Liver (tissue), 8 donors: ENCODE measurements at regions not wholly inside any gene's neighbourhood (a gene's known extent, or its start where the extent isn't known, plus 50 kb on each side); places are given as distances from the start of the nearest gene placed in this dataset.
A peak's percentile ranks its signal among the peaks of the same experiment; 100 is the strongest.

Experiments used
- DNase-seq: peaks from one replicate; pipeline ENCODE4 v3.0.0-alpha.2; 2017; ENCODE audit warnings: low spot score
- H3K27ac ChIP-seq, 2 donors: one replicate each; pipeline ENCODE4 v1.7.0; 2013; ENCODE audit warnings: inconsistent platforms in 2 of 2, low read length in 2 of 2, control low read depth in 1 of 2, low read depth in 1 of 2, mild to moderate bottlenecking in 1 of 2
- H3K27me3 ChIP-seq, 4 donors: one replicate each; pipeline versions ENCODE4 v1.6.1 to v1.7.0; 2013; ENCODE audit warnings: low read length in 3 of 4, inconsistent platforms in 1 of 4, mild to moderate bottlenecking in 1 of 4, moderate library complexity in 1 of 4; ENCODE audit not compliant: control insufficient read depth in 4 of 4, insufficient read depth in 4 of 4
- H3K36me3 ChIP-seq, 4 donors: one replicate each; pipeline versions ENCODE4 v1.6.1 to v1.7.0; 2013; ENCODE audit warnings: low read length in 3 of 4, mild to moderate bottlenecking in 3 of 4, low read depth in 1 of 4, moderate library complexity in 1 of 4; ENCODE audit not compliant: control insufficient read depth in 4 of 4, insufficient read depth in 3 of 4
- H3K4me1 ChIP-seq, 4 donors: one replicate each; pipeline versions ENCODE4 v1.6.1 to v1.7.0; 2013; ENCODE audit warnings: low read length in 3 of 4, mild to moderate bottlenecking in 3 of 4, moderate library complexity in 1 of 4; ENCODE audit not compliant: control insufficient read depth in 4 of 4, insufficient read depth in 4 of 4
- H3K4me3 ChIP-seq, 3 donors: one replicate each; pipeline versions ENCODE4 v1.6.1 to v1.7.0; 2013; ENCODE audit warnings: low read length in 3 of 3, control low read depth in 1 of 3, low read depth in 1 of 3, mild to moderate bottlenecking in 1 of 3
- H3K9ac ChIP-seq, 2 donors: one replicate each; pipeline ENCODE4 v1.7.0; 2013; ENCODE audit warnings: low read length in 2 of 2, mild to moderate bottlenecking in 2 of 2, moderate library complexity in 2 of 2, control low read depth in 1 of 2, low read depth in 1 of 2
- H3K9me3 ChIP-seq, 4 donors: one replicate each; pipeline versions ENCODE4 v1.6.1 to v1.7.0; 2013; ENCODE audit warnings: low read length in 3 of 4; ENCODE audit not compliant: control insufficient read depth in 4 of 4
- ATF3 ChIP-seq: IDR thresholded peaks from 2 replicates; pipeline ENCODE4 v1.6.1; 2016; ENCODE audit warnings: antibody characterized with exemption
- CTCF ChIP-seq: fragments of 150-350 bp; IDR thresholded peaks from 2 replicates; pipeline ENCODE4 v1.5.1; 2017; ENCODE audit warnings: improper control_type of control experiment, low read depth, low read length; ENCODE audit not compliant: missing input control
- EGR1 ChIP-seq, 2 donors: IDR thresholded peaks; 2 replicates each; pipeline ENCODE4 v1.6.1; 2016 to 2018; ENCODE audit warnings: antibody characterized with exemption in 2 of 2, low read depth in 2 of 2
- FOXA1 ChIP-seq: IDR thresholded peaks from 2 replicates; pipeline ENCODE4 v1.6.1; 2016; ENCODE audit warnings: antibody characterized with exemption
- FOXA2 ChIP-seq: IDR thresholded peaks from 2 replicates; pipeline ENCODE4 v1.6.1; 2016; ENCODE audit warnings: antibody characterized with exemption
- GABPA ChIP-seq, 2 donors: IDR thresholded peaks in 1 of 2; conservative IDR thresholded peaks in 1 of 2; 2 replicates each; pipeline ENCODE4 v1.6.1; 2016; ENCODE audit warnings: antibody characterized with exemption in 2 of 2, mild to moderate bottlenecking in 1 of 2, moderate library complexity in 1 of 2
- HNF4A ChIP-seq, 2 donors: conservative IDR thresholded peaks; 2 replicates each; pipeline ENCODE4 v1.6.1; 2016; ENCODE audit warnings: antibody characterized with exemption in 2 of 2, mild to moderate bottlenecking in 2 of 2
- HNF4G ChIP-seq: IDR thresholded peaks from 2 replicates; pipeline ENCODE4 v1.6.1; 2016; ENCODE audit warnings: antibody characterized with exemption
- JUND ChIP-seq, 2 donors: IDR thresholded peaks; 2 replicates each; pipeline ENCODE4 v1.6.1; 2016; ENCODE audit warnings: antibody characterized with exemption in 2 of 2
- MAX ChIP-seq: IDR thresholded peaks from 2 replicates; pipeline ENCODE4 v1.6.1; 2016; ENCODE audit warnings: antibody characterized with exemption
- NR2F2 ChIP-seq: IDR thresholded peaks from 2 replicates; pipeline ENCODE4 v1.6.1; 2016; ENCODE audit warnings: antibody characterized with exemption
- RAD21 ChIP-seq, 2 donors: IDR thresholded peaks; 2 replicates each; pipeline ENCODE4 v1.6.1; 2016; ENCODE audit warnings: antibody characterized with exemption in 2 of 2, mild to moderate bottlenecking in 2 of 2
- RXRA ChIP-seq, 2 donors: IDR thresholded peaks; 2 replicates each; pipeline ENCODE4 v1.6.1; 2017 to 2018; ENCODE audit warnings: antibody characterized with exemption in 2 of 2, mild to moderate bottlenecking in 1 of 2
- SP1 ChIP-seq: IDR thresholded peaks from 2 replicates; pipeline ENCODE4 v1.6.1; 2018; ENCODE audit warnings: antibody characterized with exemption, mild to moderate bottlenecking
- TAF1 ChIP-seq: conservative IDR thresholded peaks from 2 replicates; pipeline ENCODE4 v1.6.1; 2016; ENCODE audit warnings: antibody characterized with exemption, mild to moderate bottlenecking
- YY1 ChIP-seq: IDR thresholded peaks from 2 replicates; pipeline ENCODE4 v1.6.1; 2016; ENCODE audit warnings: antibody characterized with exemption, mild to moderate bottlenecking
- WGBS: extraction: QIAGEN DNeasy Blood & Tissue Kit; methylation state at CpG from one replicate; pipeline ENCODE4 v1.1.7; 2013; 5-methylcytosine and 5-hydroxymethylcytosine counted together
- TF ChIP-seq, protein P1 (sequence below): IDR thresholded peaks from 2 replicates; pipeline ENCODE4 v1.6.1; 2016; ENCODE audit warnings: antibody characterized with exemption, mild to moderate bottlenecking
- TF ChIP-seq, protein P2 (sequence below): IDR thresholded peaks from 2 replicates; pipeline ENCODE4 v1.6.1; 2016; ENCODE audit warnings: antibody characterized with exemption
- donor health status: healthy.
- donor health status: healthy.
- donor health status: healthy.
- donor health status: healthy.
- donor health status: healthy.

- no peak for DNase-seq
- peak overlapping the region in 1 of 2 donors; percentile 80 for H3K9ac ChIP-seq
- TF ChIP-seq MAX = peak; percentile 96
- peak; percentile 50 for TF ChIP-seq ATF3
- TF ChIP-seq, protein P1, sequence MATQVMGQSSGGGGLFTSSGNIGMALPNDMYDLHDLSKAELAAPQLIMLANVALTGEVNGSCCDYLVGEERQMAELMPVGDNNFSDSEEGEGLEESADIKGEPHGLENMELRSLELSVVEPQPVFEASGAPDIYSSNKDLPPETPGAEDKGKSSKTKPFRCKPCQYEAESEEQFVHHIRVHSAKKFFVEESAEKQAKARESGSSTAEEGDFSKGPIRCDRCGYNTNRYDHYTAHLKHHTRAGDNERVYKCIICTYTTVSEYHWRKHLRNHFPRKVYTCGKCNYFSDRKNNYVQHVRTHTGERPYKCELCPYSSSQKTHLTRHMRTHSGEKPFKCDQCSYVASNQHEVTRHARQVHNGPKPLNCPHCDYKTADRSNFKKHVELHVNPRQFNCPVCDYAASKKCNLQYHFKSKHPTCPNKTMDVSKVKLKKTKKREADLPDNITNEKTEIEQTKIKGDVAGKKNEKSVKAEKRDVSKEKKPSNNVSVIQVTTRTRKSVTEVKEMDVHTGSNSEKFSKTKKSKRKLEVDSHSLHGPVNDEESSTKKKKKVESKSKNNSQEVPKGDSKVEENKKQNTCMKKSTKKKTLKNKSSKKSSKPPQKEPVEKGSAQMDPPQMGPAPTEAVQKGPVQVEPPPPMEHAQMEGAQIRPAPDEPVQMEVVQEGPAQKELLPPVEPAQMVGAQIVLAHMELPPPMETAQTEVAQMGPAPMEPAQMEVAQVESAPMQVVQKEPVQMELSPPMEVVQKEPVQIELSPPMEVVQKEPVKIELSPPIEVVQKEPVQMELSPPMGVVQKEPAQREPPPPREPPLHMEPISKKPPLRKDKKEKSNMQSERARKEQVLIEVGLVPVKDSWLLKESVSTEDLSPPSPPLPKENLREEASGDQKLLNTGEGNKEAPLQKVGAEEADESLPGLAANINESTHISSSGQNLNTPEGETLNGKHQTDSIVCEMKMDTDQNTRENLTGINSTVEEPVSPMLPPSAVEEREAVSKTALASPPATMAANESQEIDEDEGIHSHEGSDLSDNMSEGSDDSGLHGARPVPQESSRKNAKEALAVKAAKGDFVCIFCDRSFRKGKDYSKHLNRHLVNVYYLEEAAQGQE = peak; percentile 80
- TF ChIP-seq FOXA1 = peak; percentile 92
- TF ChIP-seq FOXA2 = peak; percentile 89
- TF ChIP-seq, protein P2, sequence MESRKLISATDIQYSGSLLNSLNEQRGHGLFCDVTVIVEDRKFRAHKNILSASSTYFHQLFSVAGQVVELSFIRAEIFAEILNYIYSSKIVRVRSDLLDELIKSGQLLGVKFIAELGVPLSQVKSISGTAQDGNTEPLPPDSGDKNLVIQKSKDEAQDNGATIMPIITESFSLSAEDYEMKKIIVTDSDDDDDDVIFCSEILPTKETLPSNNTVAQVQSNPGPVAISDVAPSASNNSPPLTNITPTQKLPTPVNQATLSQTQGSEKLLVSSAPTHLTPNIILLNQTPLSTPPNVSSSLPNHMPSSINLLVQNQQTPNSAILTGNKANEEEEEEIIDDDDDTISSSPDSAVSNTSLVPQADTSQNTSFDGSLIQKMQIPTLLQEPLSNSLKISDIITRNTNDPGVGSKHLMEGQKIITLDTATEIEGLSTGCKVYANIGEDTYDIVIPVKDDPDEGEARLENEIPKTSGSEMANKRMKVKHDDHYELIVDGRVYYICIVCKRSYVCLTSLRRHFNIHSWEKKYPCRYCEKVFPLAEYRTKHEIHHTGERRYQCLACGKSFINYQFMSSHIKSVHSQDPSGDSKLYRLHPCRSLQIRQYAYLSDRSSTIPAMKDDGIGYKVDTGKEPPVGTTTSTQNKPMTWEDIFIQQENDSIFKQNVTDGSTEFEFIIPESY = peak; percentile 90
- TF ChIP-seq JUND (IDR thresholded peaks at IDR 0.05) = peak; percentile 70 to 87
- peak; percentile 92 to 96 for TF ChIP-seq HNF4A (conservative IDR thresholded peaks at IDR 0.05)
- TF ChIP-seq EGR1 (IDR thresholded peaks at IDR 0.05; ENCODE audit: low read depth in 2 of 2) = peak in 1 of 2 donors; percentile 53
- TF ChIP-seq GABPA (IDR thresholded peaks at IDR 0.05 in 1 of 2, conservative IDR thresholded peaks at IDR 0.05 in 1 of 2) = peak in 1 of 2 donors; percentile 47
- TF ChIP-seq YY1 = peak; percentile 82
- TF ChIP-seq SP1 = peak; percentile 98
- TF ChIP-seq NR2F2 = peak; percentile 62
- TF ChIP-seq CTCF = no peak
- TF ChIP-seq TAF1 = peak; percentile 53
- TF ChIP-seq RAD21 (IDR thresholded peaks at IDR 0.05) = peak; percentile 67 to 72
- TF ChIP-seq HNF4G = peak; percentile 68
- peak; percentile 99 to 100 for TF ChIP-seq RXRA (IDR thresholded peaks at IDR 0.05)
- H3K9me3 ChIP-seq = no peaks in the 10 kb centered on the region
- H3K36me3 ChIP-seq = no peaks in the 10 kb centered on the region
- no peaks in the 10 kb centered on the region for H3K27me3 ChIP-seq
- H3K27ac ChIP-seq = peak overlapping the region; percentile 97 to 99
- H3K4me3 ChIP-seq = no peak overlapping the region
- WGBS = 32% methylated on average over 10 of the region's 10 CpGs
- H3K4me1 ChIP-seq = peaks cover 29 to 78% (median 48%) of the 10 kb centered on the region in 4 donors
These were observed 155.0 kb downstream of the TOMM20 start for GRCh38 chr1:234973426-234974250.
